SIG-M5 treated with dmso at 0.1 percent for 504 hours (cell line): ENCODE measurements at regions not wholly inside any gene's neighbourhood (a gene's known extent, or its start where the extent isn't known, plus 50 kb on each side); places are given as distances from the start of the nearest gene placed in this dataset.

Experiments used
- DNase-seq: peaks from one replicate; lab custom pipeline; 2025; ENCODE audit not compliant: unreplicated experiment; lab: John Stamatoyannopoulos, UW

DNA sequence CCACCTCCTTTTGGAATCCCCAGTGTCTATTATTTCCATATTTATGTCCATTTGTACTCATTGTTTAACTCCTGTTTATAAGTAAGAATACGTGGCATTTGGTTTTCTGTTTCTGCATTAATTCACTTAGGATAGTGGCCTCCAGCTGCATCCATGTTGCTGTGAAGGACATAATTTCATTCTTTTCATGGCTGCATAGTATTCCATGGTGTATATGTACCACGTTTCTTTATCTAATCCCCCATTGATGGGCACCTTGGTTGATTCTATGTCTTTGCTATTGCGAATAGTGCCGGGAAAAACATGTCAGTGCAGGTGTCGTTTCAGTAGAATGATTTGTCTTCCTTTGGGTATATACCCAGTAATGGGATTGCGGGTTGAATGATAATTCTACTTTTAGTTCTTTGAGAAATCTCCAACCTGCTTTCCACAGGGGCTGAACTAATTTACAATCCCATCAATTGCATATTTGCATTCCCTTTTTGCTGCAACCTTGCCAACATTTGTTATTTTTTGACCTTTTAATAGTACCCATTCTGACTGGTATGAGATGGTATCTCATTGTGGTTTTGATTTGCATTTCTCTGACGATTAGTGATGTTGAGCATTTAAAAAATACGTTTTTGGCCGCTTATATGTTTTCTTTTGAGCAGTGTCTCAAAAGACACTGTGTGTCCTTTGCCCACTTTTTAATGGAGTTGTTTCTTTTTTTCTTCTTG is 373.2 kb upstream of the TNRC6C start:
- DNase-seq, result no peak

- peak; percentile 38 for DNase-seq
These were observed 367.4 kb upstream of the TNRC6C start for GRCh38 chr17:77590951-77591735.

GRCh38 chr17:77592106-77592865 is 366.2 kb upstream of the TNRC6C start:
- DNase-seq, result no peak

DNA sequence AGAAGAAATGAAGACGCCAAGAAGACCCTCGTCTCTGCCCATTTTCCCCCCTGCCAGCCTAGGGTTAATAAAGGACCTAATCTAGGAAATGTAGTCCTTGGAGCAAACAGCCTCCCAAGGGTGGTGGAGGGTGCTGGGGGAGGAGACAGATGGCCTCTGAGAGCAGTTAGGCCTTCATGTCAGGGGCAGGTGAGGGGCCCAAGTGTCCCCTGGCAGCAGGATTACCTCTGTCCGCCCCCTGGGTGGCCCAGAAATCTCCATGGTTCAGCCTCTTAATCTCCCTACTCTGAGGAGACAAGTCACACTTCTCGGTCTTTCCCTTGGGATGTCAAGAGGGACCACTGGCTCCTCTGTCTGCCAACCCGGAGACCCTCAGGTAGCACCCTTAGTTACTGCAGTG is 365.4 kb upstream of the TNRC6C start:
- DNase-seq, result no peak

DNA sequence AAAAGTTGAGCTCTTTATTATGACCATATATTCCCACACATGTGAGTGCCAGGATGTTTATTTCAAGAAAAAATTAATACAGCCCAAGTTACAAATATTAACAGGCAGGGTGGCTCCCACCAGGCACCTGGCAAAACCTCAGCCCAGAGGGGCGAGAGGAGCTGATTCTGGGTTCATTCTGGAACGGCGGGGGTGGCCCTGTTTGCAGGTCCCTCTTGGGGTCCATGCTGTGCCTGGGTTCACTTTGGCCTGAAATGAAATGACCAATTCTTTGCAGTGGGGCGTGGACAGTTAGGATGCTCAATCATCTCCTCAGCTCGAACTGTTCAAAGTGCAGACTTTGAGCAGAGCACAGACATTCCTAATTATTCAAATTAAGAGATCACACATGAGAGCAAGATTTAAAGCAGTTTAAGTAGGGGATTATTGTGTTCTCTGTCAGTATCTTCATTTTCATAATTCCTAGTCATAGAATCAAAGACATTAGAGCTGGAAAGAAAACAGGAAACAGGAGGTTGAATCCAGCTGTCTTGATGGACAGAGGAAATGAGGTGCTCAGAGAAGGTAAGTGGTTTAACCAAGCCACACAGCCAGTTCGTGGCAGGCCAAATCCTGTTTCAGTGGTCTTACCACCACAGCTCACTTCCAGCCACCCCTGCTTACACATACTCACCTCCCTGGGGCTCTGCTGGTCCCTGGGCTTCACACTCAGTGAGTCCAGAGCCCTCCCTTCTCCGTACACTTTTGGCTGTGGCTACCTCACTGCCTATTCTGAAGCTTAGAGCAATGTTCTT is 363.9 kb upstream of the TNRC6C start:
- no peak for DNase-seq

DNA sequence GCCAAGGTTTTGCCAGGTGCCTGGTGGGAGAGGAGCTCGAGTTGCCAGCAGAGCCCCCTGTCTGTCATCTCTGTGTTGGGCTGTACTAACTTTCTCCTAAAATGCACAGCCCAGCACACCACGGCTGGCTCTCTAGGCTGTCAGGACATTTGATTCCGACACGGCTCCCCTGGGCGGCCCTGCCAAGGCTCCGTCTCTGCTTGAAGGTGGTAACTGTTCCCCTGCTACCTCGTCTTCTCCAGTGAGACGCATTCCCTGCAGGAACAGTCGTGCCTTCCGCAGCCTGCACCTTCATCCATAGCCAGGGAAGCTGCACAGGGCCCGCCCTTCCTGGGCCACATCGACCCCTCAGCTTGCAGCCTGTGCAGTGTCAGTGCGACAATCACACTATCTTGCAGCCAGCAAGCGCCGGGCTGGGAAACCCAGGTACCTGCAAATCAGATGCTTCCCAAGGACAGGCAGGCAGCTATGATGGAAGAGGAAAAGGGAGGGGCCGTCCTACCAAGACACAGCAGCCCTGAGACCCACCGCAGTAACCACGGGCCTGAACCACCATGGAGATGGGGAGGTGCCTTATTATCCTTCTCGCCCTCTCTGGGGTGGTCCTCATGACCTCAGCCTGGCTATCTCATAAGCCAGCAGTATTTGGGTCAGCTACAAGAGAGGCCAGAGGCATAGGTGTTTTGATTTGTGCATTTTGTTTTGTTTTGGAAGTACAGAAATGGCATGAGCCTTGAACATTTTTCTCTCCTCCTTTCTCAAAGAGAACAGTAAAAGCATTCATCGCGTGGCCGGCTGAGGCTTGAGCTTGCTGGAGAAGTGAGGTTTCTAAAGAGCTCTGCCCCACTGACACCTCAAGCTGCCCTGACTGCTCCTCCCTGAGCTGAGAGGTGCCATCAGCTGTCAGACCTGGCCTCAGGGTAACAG is 361.7 kb upstream of the TNRC6C start:
- DNase-seq, result no peak

GRCh38 chr17:77597418-77598240 is 360.9 kb upstream of the TNRC6C start:
- no peak for DNase-seq

GRCh38 chr17:77598241-77598620 is 360.3 kb upstream of the TNRC6C start:
- DNase-seq, result no peak

DNA sequence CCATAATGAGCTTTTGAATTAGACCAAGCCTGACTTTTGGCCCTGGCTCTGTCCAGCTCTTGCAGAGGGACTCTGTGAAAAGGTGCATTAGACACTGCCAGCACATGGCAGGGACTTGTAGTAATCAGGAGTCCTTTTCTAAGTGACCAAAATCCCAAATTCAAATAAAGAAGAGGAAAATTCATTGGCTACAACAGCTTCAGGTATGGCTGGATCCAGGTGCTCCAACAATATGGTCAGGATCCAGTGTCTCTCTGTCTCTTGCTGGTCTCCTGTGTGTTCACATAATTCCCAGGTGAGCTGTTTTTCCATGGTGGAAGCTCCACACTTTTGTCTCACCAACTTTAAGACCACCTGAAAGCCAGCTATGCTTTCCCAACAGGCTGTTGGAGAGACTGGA is 358.8 kb upstream of the TNRC6C start:
- DNase-seq, result no peak

GRCh38 chr17:77600346-77600745 is 358.2 kb upstream of the TNRC6C start:
- no peak for DNase-seq

GRCh38 chr17:77601054-77601979 is 357.2 kb upstream of the TNRC6C start:
- no peak for DNase-seq

DNA sequence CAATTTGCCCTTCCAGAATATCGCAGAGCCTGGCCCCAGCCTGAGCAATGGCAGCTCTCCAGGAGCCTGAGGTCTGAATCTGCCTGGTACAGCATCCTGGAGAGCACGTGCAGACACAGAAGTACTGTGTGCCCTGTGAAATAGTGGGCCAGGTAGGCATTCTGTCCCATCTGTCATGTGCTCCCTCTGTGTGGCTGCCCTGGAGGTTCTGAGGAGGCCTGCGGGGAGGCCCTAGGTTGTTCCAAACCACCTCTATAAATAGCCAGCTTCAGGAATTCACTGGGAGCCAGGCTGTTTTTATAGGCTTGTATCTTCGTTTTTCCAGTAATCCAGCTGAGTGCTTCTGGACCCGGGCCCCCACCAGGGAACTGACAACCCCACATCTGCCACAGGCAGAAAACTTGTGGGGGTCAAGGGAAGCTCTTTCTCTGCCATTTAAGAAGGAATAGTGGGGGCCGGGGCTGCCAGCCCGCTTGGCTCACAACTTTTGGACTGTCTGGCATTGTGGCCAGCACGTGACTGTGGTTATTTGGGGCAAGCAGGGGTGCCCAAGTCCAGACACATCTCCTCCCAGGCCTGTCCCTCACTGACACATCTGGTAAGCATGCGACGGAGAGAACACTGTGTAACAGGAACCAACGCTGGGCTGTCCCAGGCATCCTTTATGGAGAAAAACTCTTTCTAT is 356.3 kb upstream of the TNRC6C start:
- DNase-seq, result no peak

GRCh38 chr17:77602883-77603640 is 355.4 kb upstream of the TNRC6C start:
- DNase-seq, result no peak

DNA sequence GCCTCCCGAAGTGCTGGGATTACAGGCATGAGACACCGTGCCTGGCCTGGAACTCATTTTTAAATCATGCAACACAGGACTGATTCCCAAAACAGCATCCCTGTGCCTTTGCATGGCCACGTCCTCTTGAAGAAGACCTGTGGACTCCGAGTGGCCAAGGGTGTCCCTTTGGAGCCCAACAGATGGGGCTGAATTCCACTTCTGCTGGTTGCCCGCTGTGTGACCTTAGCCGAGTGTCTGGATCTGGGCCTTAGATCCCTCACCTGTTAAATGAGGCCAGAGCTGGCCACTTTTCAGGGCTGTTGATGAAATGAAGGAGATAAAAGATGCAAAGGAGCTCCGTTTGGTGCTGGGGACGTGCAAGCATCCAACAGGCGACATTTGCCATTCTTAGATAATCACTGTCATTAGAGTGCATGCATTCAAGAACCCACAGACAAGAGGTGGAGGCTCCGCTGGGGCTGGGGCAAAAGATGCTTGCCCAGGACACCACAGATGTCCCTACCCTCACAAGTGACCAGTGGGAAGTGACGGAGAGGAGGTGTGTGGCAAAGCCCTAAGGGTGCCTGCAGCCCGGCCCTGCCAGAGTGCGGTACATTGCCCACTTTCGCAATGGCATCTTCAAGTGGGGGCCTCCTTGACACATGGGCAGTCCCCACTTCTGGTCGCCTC is 354.1 kb upstream of the TNRC6C start:
- DNase-seq, result no peak

DNA sequence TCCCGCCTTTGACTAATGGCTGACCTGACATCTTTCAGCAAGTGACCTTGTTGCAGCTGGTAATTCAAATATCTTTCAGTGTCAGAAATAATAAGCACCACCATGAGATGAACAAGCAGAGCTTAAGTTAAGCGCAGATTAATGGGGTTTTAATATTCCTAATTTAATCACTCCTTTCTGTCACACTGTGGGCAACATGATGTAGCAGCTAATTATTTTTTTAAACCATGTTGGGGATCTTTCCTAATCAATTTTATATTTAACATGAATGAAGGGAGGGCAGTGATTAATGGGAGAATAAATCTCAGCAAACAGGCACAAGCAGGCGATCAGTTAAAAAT is 353.6 kb upstream of the TNRC6C start:
- no peak for DNase-seq

DNA sequence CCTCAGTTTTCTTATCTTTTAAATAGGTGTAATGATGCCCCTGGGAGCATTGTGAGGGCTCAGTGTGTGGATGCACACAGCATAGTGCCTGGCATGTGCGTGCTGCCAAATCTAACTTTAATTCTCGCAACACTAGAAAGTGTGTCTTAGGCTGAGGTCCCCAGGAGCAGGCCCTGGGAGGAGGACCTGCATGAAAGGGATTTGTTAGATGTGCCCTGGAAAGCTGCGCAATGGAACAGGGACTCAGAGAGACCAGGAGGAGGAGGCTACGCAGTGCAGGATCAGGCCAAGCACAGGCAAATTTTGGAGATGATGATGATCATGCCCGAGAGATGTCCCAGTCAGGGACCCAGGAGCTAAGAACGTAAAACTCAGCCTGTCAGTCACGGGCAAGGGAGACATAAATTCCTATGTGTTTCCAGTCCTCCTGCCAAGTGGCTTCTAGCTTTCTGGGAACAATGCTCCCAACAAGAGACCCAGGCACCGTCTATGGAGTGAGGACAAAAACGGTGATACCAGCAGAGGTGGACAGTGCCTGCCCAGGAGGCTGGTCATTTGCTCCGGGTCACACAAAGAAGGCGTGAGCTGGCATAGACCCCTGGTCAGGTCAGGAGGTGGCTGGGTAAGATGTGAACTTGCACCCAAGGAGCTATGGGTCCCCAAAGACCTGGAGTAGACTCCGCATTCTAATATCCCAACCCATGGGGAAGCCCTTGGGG is 352.2 kb upstream of the TNRC6C start:
- no peak for DNase-seq
